Stimulated activated naive CD8-positive, alpha-beta T cell treated with anti-CD3 and anti-CD28 coated beads, Interleukin-15, amount 100 ng/mL, for 72 hours (primary cell): ENCODE measurements at regions not wholly inside any gene's neighbourhood (a gene's known extent, or its start where the extent isn't known, plus 50 kb on each side); places are given as distances from the start of the nearest gene placed in this dataset.
A peak's percentile ranks its signal among the peaks of the same experiment; 100 is the strongest.

Experiments used
- ATAC-seq: fragments of 150-1000 bp; cut with Tn5 transposase; 2 replicates; pipeline ENCODE4 v1.10.0; 2021; ENCODE audit warnings: mild to moderate bottlenecking, moderate library complexity
- DNase-seq, 2 donors: peaks; one replicate each; pipeline ENCODE4 v3.0.0; 2021 to 2022
- H3K27ac Mint-ChIP-seq, 2 donors: one replicate each; pipeline ENCODE4 v1.8.0; 2022; ENCODE audit warnings: mild to moderate bottlenecking in 2 of 2, mixed read lengths in 2 of 2, moderate library complexity in 2 of 2
- H3K27me3 Mint-ChIP-seq: one replicate; pipeline ENCODE4 v1.8.0; 2022; ENCODE audit warnings: mixed read lengths
- H3K4me1 Mint-ChIP-seq: one replicate; pipeline ENCODE4 v1.8.0; 2022; ENCODE audit warnings: mild to moderate bottlenecking, mixed read lengths
- H3K4me3 Mint-ChIP-seq, 2 donors: one replicate each; pipeline ENCODE4 v1.8.0; 2022; ENCODE audit warnings: mild to moderate bottlenecking in 2 of 2, mixed read lengths in 2 of 2, moderate library complexity in 1 of 2
- H3K9me3 Mint-ChIP-seq, 2 donors: one replicate each; pipeline ENCODE4 v1.8.0; 2022; ENCODE audit warnings: mixed read lengths in 2 of 2

DNA sequence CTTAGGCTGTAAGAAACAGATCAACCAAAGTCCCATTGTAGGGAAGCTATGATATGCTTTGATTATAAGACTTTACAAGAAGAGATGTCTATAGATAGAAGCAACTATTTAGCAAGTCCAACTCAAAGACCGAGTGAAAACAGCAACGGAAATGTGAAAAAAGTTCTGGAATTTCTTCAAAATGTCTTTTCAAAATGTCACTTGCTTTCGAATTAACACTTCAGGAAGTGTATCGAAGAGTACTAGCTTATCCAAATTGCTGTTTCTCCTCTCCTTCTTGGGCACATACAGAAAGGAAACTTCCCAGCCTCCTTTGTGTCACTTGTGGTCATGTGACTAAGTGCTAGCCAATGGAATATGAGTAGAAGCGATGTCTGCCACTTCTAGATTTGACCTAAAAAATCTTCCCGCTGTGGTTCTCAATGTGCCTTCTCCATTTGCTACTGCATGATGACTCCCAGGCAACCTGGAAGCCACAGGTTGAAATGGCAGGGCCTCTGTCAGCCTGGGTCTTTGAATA is 89.9 kb downstream of the TSEN15 start:
- ATAC-seq, result no peak
- Mint-ChIP-seq H3K4me1 (no peaks in the 10 kb centered on the region), H3K4me3 (no peak overlapping the region), H3K27me3 (peaks cover 32% of the 10 kb centered on the region), H3K9me3 (peaks cover 4 to 6% of the 10 kb centered on the region in 2 donors), H3K27ac (no peak overlapping the region)
- DNase-seq, result no peak

DNA sequence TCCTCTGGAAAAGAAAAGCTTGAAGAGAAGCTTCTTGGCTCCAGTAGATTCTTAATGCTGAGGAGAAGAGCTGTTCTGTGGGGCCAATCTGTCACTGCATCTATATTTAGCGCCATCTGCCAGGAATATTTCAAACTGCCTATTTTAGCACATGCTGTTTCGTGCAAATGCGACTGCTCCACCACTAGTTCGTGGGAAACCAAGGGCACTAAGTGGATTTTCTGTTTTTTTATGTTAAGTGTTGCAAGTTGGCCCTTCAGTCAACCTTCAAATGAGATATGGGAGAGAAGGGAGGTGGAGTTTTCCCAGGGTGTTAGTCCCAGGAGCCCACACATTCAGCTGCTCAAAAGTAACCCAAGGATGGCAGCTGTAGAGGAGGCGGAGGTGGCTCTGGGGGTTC is 91.9 kb downstream of the TSEN15 start:
- DNase-seq, result no peak
- H3K27me3 Mint-ChIP-seq, result peaks cover 49% of the 10 kb centered on the region
- peak overlapping the region in 1 of 2 donors; percentile 41 for H3K27ac Mint-ChIP-seq
- no peaks in the 10 kb centered on the region for H3K4me1 Mint-ChIP-seq
- H3K9me3 Mint-ChIP-seq, result no peaks in the 10 kb centered on the region
- ATAC-seq, result no peak
- H3K4me3 Mint-ChIP-seq, result no peak overlapping the region

DNA sequence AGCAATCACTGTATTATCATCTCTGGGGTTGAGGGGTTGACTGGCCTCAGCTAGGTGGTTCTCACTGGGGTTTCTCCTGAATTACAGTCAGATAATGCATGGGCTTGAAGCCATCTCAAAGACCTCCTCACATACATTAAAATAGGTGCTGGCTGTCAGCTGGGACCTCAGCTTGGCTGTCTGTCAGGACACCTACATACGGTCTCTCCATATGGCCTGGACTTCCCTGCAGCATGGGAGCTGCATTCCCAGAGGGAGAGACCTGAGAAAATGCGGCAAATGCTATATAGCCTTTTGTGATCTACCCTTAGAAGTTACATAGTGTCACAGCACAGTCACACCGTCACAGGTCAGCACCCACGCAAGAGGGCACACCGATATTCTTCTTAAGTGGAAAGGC is 93.6 kb downstream of the TSEN15 start:
- ATAC-seq (no peak), DNase-seq (no peak)
- Mint-ChIP-seq H3K4me1 (no peaks in the 10 kb centered on the region), H3K27me3 (peaks cover 55% of the 10 kb centered on the region), H3K4me3 (no peak overlapping the region), H3K27ac (no peak overlapping the region), H3K9me3 (no peaks in the 10 kb centered on the region)

DNA sequence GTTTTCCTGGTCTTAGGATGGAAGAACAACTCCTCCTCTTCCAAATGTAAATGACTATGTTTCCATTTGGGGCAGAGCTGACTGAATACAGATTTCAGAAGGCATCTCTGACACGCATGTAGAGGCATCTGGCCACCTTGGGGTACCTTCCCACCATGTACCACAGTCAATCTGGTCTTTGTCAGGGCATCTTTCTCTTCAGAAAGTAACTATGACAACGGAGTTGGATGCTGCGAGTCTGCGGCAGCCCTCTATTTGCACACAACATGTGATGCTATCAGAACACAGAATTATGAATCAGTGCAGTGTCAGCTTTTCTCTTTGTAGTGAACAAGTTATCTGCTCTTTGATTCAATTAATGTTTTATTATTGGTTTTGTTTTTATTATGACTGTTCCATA is 94.7 kb downstream of the TSEN15 start:
- Mint-ChIP-seq H3K27me3 (peaks cover 57% of the 10 kb centered on the region), H3K4me3 (no peak overlapping the region), H3K27ac (no peak overlapping the region), H3K9me3 (no peaks in the 10 kb centered on the region), H3K4me1 (no peaks in the 10 kb centered on the region)
- no peak for DNase-seq
- ATAC-seq, result no peak

DNA sequence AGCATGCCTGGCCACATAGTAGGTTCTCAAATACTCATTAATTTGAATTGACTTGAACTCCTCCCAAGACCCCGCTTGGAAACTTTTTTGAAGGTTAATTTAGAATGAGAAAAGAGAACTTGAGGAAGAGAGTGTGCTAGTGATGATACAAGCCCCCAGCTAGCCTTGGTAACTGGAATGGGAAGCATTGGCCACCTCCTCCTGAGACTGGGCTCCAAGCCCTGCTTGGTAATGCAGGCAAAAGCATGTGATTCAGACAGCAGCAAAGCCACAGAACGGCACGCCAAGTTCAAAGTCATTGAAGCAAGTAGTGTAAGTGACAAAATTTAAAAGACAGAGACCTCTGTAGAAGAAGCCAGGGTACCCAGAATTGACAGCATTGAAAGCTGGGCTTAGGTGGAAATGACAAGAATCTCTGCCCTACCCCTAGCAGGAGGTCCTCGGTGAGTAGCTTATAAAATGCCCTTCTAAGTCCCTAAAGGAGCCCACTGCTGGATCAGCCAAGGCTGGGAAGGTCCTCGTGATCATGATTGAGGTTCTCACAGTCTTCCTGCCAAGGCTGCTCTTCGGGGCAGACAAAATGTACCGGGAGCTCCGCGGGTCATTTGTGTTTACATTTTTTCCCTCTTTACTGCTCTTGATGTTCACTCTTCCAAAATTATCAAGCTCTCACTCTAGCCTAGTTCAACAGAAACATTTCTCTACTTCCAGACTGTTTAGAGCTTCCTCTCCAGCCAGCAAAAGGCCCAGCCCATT is 99.4 kb downstream of the TSEN15 start:
- H3K4me3 Mint-ChIP-seq, result no peak overlapping the region
- peaks cover 64% of the 10 kb centered on the region for H3K27me3 Mint-ChIP-seq
- H3K27ac Mint-ChIP-seq, result no peak overlapping the region

DNA sequence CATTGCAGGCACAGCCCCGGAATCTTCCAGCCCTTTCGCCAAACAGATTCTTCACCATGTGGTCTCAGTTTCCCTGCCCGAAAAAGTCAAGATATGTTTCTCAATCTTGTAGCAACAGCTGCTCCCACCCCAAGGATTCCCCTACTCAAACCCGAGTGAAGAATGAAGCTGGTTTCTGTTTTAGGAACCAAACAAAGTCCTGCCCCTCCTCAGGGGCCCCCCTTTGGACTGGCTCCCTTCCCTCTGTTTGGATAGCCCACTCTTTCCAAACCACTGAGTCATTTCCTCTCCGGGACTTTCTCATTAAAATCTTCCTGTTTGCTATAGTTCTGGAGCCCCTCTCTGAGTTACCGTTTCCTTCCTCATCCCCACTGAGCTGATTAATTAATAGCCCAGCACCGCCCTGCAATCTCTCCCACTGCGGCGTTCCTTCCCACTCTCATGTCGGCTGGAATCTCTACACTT is 100.9 kb downstream of the TSEN15 start:
- H3K9me3 Mint-ChIP-seq, result no peaks in the 10 kb centered on the region
- H3K27ac Mint-ChIP-seq, result no peak overlapping the region
- no peak for DNase-seq
- H3K4me1 Mint-ChIP-seq, result peaks cover 14% of the 10 kb centered on the region
- no peak for ATAC-seq
- H3K4me3 Mint-ChIP-seq, result peak overlapping the region; percentile 66 to 74
- peaks cover 52% of the 10 kb centered on the region for H3K27me3 Mint-ChIP-seq

More for the DNA sequence above, 99.4 kb downstream of the TSEN15 start:
- no peaks in the 10 kb centered on the region for H3K9me3 Mint-ChIP-seq
- no peak for ATAC-seq
- H3K4me1 Mint-ChIP-seq, result peaks cover 14% of the 10 kb centered on the region
- DNase-seq, result no peak

DNA sequence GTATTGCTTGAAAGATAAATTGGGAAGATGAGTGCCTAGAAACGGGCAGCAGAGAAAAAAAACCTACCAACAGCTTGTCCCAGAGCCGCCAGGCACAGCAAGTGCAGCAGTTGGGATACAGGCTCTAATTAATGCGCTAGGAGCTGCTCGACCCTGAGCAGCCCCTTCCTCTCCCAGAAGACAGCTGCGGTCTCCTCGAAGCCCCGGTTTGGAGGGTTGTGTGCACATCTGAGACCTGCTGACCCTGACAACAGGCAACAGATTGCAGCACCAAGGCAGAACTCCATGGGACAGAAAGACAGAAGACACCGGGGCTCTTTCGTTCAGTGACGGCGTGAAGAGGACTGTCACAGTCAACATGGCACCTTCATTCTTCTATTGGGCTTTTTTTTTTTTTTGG is 101.4 kb downstream of the TSEN15 start:
- H3K27ac Mint-ChIP-seq, result no peak overlapping the region
- ATAC-seq, result peak; percentile 15
- H3K27me3 Mint-ChIP-seq, result peaks cover 47% of the 10 kb centered on the region
- no peak for DNase-seq
- H3K4me1 Mint-ChIP-seq, result peaks cover 14% of the 10 kb centered on the region
- peak overlapping the region; percentile 66 to 74 for H3K4me3 Mint-ChIP-seq
- H3K9me3 Mint-ChIP-seq, result no peaks in the 10 kb centered on the region

DNA sequence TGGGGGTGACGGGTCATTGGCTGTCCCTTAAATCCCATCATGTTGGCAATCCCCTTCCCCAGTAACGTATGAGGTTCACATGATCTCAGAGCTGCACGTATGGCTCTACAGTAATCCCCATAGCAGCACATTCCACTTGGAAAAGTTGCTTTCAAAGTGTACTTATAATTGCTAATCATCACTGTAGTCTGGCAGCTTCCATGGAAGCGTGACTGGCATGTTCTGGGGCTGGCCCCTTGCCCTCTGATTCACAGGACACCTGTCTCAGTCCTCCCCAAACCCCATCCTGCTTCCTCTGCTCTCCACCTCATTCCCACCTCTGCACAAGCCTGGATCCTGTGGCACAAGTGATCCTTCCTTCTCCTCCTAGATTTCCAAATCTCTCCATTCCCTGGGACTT is 102.2 kb downstream of the TSEN15 start:
- no peak overlapping the region for H3K4me3 Mint-ChIP-seq
- no peak overlapping the region for H3K27ac Mint-ChIP-seq
- peaks cover 14% of the 10 kb centered on the region for H3K4me1 Mint-ChIP-seq
- peaks cover 43% of the 10 kb centered on the region for H3K27me3 Mint-ChIP-seq
- ATAC-seq, result no peak
- DNase-seq, result no peak
- H3K9me3 Mint-ChIP-seq, result no peaks in the 10 kb centered on the region

DNA sequence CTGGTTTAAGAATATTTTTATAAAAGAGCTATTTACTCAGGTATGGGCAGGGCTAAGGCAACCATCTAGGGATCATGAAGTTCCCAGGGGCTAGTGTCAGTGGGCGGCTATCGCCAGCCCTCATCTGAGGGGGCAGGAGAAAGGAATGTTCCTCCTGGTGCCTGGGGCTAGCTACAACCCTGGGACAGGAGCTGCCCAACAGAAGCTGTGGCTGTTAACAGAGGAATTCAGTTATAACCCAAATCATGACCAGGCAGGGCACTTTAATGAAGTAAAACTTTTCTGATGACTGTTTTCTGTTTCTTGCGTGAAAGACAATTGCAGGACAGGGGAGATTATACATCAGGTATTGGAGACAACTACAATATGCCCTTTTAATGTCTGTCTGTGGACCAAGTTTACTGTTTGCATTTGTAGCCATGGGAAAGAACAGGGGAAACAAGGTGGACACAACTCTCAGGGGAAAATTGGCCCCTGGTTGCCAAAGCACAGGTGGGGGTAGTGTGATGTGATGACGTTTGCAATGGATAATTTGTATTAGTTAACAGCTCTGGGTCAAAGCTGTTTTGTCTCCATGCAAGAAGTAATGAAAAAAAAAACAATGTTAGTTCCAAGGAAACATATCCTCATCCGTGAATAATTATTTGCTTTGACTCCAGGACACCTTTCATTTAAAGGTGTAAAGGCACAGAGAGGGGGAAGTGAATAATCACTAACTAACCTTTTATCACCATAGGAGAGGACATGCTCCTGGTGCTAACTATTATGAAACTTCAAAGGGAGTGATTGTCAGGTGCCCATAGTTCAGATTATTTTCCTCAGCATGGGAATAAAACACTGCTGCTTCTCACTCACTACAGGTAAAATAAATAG is 105.2 kb downstream of the TSEN15 start:
- peaks cover 14% of the 10 kb centered on the region for H3K4me1 Mint-ChIP-seq

DNA sequence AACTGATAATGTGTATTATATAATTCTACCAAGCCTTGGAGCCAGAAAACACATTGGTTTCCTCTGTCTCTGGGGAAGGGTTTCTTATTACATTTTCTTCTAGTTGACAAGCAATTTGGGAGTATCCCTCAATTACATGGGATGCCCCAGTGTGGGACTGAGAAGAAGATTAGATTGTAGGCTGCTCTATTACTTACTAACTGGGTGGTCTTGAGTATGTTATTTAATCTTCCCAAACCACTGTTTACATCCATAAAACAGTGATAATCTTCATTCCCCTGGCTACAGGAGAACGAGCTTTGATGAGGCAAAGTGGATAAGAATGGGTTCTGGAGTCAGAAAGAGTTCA is 105.8 kb downstream of the TSEN15 start:
- ATAC-seq, result no peak
- Mint-ChIP-seq H3K4me3 (no peak overlapping the region), H3K9me3 (no peaks in the 10 kb centered on the region), H3K27ac (no peak overlapping the region), H3K27me3 (peaks cover 24% of the 10 kb centered on the region), H3K4me1 (peaks cover 10% of the 10 kb centered on the region)
- DNase-seq, result no peak

More for the DNA sequence above, 105.2 kb downstream of the TSEN15 start:
- Mint-ChIP-seq H3K9me3 (no peaks in the 10 kb centered on the region), H3K27ac (no peak overlapping the region), H3K4me3 (no peak overlapping the region), H3K27me3 (peaks cover 30% of the 10 kb centered on the region)
- no peak for DNase-seq
- ATAC-seq, result no peak

DNA sequence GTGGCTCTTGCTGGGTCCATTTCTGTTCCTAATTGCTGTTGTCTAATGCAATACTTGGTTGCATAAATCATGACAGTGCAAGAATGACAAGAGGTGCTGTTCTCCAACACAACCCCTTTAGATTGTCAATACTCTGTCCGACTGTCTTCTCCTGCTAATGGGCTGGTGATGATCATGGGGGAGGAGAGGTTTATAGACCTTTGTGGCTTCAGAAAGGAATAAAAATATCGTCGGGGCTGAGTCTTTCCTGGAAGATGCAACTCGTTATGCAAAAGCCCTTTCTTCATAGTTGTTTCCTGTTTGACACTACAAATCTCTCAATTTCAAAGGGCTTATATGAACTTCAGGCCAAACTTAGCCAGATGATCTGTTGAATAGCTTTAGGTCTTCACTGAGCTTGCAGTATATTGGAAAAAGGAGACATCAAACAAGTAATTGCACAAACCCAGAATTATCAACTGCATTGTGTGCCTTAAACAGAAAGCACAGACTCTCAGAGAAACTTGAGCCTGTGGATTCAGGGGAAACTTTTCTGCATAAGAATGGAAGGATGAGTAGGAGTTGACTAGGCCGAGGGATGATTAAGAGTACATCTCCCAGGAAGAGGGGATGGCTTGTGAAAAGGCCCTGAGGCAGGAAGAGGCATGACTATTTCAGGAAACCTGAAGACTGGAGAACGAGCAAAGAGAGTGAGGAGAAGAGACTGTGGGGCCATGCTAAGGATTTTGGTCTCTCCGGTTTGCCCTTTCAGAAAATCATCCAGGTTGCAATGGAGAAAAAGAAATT is 107.6 kb downstream of the TSEN15 start:
- no peak for ATAC-seq
- Mint-ChIP-seq H3K9me3 (no peaks in the 10 kb centered on the region), H3K4me3 (no peak overlapping the region), H3K27ac (no peak overlapping the region), H3K4me1 (no peaks in the 10 kb centered on the region), H3K27me3 (peaks cover 7% of the 10 kb centered on the region)
- DNase-seq, result no peak

DNA sequence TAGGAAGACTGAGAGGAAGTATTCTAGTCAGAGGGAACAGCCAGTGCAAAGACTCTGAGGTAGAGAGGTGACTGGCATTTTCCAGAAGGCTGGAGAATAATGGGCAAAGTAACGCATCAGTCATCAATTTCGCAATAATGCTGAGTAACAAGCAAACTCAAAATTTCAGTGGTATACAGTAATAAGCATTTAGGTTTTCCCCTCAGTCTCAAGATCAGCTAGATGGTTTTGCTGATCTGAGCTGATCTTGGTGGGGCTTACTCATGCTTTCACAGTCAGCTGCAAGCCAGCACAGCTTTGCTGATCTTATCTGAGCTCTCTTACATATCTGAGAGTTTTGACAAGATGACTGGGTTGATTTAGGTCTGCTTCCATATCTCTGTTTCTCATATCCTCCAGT is 108.7 kb downstream of the TSEN15 start:
- Mint-ChIP-seq H3K27me3 (no peaks in the 10 kb centered on the region), H3K4me3 (no peak overlapping the region), H3K4me1 (no peaks in the 10 kb centered on the region), H3K9me3 (peaks cover 0 to 3% of the 10 kb centered on the region in 2 donors), H3K27ac (no peak overlapping the region)
- DNase-seq (peak in 1 of 2 donors; percentile 34), ATAC-seq (peak; percentile 89)

DNA sequence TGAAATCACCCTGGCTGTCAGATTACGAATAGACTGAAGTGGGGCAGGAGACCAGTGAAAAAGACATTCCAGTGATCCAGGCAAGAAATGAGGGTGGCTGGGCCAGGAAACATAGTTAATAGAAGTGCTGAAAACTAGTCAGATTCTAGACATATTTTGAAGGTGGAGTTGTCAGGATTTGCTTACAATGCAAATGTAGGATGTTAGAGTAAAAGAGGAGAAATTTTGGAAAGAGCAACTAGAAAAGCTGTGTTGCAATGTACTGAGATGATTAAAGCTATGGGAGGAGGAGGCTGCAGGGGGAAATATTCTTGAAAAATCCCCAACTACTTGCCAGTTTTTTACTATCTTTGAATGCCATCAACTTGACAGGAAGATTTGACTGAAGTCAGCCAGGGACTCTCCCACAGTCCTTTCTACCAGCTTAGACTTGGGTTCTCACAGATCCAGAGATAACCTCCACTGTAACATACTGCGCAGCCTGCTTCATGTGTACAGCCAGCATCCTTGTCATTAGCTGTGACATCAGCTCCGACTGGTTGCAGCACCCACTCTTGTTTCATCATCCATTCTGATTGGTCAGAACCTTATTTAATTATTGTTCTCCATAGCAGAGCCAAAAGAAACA is 109.7 kb downstream of the TSEN15 start:
- DNase-seq (peak in 1 of 2 donors; percentile 12), ATAC-seq (peak; percentile 73)
- Mint-ChIP-seq H3K27ac (no peak overlapping the region), H3K27me3 (no peaks in the 10 kb centered on the region), H3K4me3 (no peak overlapping the region), H3K9me3 (peaks cover 0 to 6% of the 10 kb centered on the region in 2 donors), H3K4me1 (no peaks in the 10 kb centered on the region)

DNA sequence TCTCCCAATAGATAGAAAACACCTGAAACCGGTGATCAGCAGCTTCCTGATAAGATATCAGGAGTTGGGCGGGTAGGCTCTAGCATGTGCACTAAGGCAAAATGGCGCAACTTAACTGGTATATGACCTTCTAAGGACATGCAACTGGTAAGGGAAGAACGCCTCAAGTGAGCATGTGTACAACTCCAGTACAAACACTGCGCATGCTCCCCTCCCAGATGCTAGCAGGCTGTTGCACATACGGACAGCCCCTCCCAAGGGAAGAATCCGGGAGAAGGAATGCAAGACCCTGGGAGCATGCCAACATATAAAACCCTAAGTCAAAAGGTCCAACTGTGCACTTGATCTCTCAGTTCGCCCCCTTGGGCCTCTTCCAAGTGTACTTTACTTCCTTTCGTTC is 110.8 kb downstream of the TSEN15 start:
- H3K4me3 Mint-ChIP-seq, result no peak overlapping the region

More for the DNA sequence above, 110.8 kb downstream of the TSEN15 start:
- Mint-ChIP-seq H3K9me3 (peaks cover 0 to 6% of the 10 kb centered on the region in 2 donors), H3K4me1 (no peaks in the 10 kb centered on the region), H3K27me3 (no peaks in the 10 kb centered on the region), H3K27ac (no peak overlapping the region)
- no peak for DNase-seq
- no peak for ATAC-seq
